ENCODE measurements at regions not wholly inside any gene's neighbourhood (a gene's known extent, or its start where the extent isn't known, plus 50 kb on each side); places are given as distances from the start of the nearest gene placed in this dataset.

GRCh38 chr5:143596824-143597223 is 193.3 kb upstream of the NR3C1 start:
- H3K4me1 Mint-ChIP-seq, result peaks cover 14% of the 10 kb centered on the region in 2 experiments
- H2AFZ ChIP-seq (ENCODE audit: low read length), result no peak overlapping the region
- no peak overlapping the region for H3K4me2 ChIP-seq (ENCODE audit: insufficient read depth, insufficient read length, low read length)
- no peak overlapping the region for H2BK5ac ChIP-seq (ENCODE audit: insufficient read length, low read length)
- no peaks in the 10 kb centered on the region for H3K36me3 Mint-ChIP-seq (ENCODE audit: insufficient read depth in 1 of 3, low read depth in 3 of 3)
- H4K8ac ChIP-seq (replicated peaks; ENCODE audit: insufficient read length, low read depth, low read length), result no peak overlapping the region
- no peak overlapping the region for H3K18ac ChIP-seq (ENCODE audit: insufficient read length, low read depth, low read length)
- H3K23ac ChIP-seq (ENCODE audit: insufficient read length, low read depth, low read length), result no peak overlapping the region
- no peak overlapping the region for H4K5ac ChIP-seq (ENCODE audit: insufficient read length, low read depth, low read length)
- no peaks in the 10 kb centered on the region for H3K9me3 Mint-ChIP-seq
- H3K4me1 ChIP-seq (ENCODE audit: insufficient read depth, low read length), result no peaks in the 10 kb centered on the region; the same call in 1 of the 2 replicates
- no peak overlapping the region for H2BK12ac ChIP-seq (ENCODE audit: insufficient read length, low read depth, low read length)
- no peak overlapping the region for H3K4ac ChIP-seq (ENCODE audit: low read depth, low read length)
- no peak overlapping the region for H2BK20ac ChIP-seq (ENCODE audit: low read depth, low read length, poor library complexity, severe bottlenecking)
- TF ChIP-seq CTCF (conservative IDR thresholded peaks at IDR 0.05), result no peak
- H3K14ac ChIP-seq (ENCODE audit: insufficient read depth, low read length), result no peak overlapping the region
- H2BK120ac ChIP-seq (ENCODE audit: low read depth, low read length, poor library complexity, severe bottlenecking), result no peak overlapping the region
- H3K4me3 Mint-ChIP-seq, result no peak overlapping the region
- H3K79me2 ChIP-seq (ENCODE audit: insufficient read depth, low read length), result no peaks in the 10 kb centered on the region
- H3K23me2 ChIP-seq (ENCODE audit: insufficient read length, low read depth, low read length, poor library complexity, severe bottlenecking), result no peaks in the 10 kb centered on the region
- no peak overlapping the region for H2BK15ac ChIP-seq (ENCODE audit: low read depth, low read length)
- H2AK5ac ChIP-seq (ENCODE audit: insufficient read length, low read length), result no peak overlapping the region
- H3T11ph ChIP-seq (ENCODE audit: low read length), result no peak overlapping the region
- H3K9ac ChIP-seq (ENCODE audit: extremely low read depth, insufficient read length, low read length), result no peak overlapping the region
- H3K27me3 ChIP-seq (ENCODE audit: insufficient read depth, low read length), result no peaks in the 10 kb centered on the region; the same call in 1 of the 2 replicates
- no peaks in the 10 kb centered on the region for H3K9me3 ChIP-seq (ENCODE audit: control insufficient read depth, low read depth, low read length)
- no CpG with 5 or more reads among the region's 3 CpGs for WGBS (ENCODE audit: extremely low coverage, insufficient read length, low lambda C conversion rate)
- no peak overlapping the region for H3K27ac ChIP-seq (ENCODE audit: insufficient read length, low read depth, low read length)
- no peaks in the 10 kb centered on the region for H4K20me1 ChIP-seq (ENCODE audit: control insufficient read depth, insufficient read depth, insufficient read length)
- H3K27ac Mint-ChIP-seq, result no peak overlapping the region
- H3K56ac ChIP-seq (ENCODE audit: insufficient read length, low read depth, low read length), result no peak overlapping the region
- no peak for DNase-seq
- H3K27me3 Mint-ChIP-seq (ENCODE audit: low read depth), result no peaks in the 10 kb centered on the region; the same call in 1 of the 2 replicates
- H4K91ac ChIP-seq (ENCODE audit: insufficient read length, low read depth, low read length), result no peak overlapping the region
- no peaks in the 10 kb centered on the region for H3K79me1 ChIP-seq (ENCODE audit: insufficient read depth, low read depth, low read length, poor library complexity, severe bottlenecking)

Measured in H9 (cell line).